Brain microvascular endothelial cell (primary cell): ENCODE measurements at regions not wholly inside any gene's neighbourhood (a gene's known extent, or its start where the extent isn't known, plus 50 kb on each side); places are given as distances from the start of the nearest gene placed in this dataset.

Experiments used
- DNase-seq: peaks from one replicate; pipeline ENCODE4 v3.0.0-alpha.2; 2020
- H3K27ac ChIP-seq: fragments of 250-450 bp; sonication (Bioruptor Pico); 2 replicates; pipeline ENCODE4 v1.5.1; 2020; ENCODE audit warnings: mild to moderate bottlenecking, moderate library complexity
- H3K27me3 ChIP-seq: fragments of 250-450 bp; sonication (Bioruptor Pico); replicated peaks from 2 replicates; pipeline ENCODE4 v1.5.1; 2020; ENCODE audit warnings: mild to moderate bottlenecking
- H3K36me3 ChIP-seq: fragments of 250-450 bp; sonication (Bioruptor Pico); replicated peaks from 2 replicates; pipeline ENCODE4 v1.5.1; 2020; ENCODE audit warnings: mild to moderate bottlenecking
- H3K4me3 ChIP-seq: 2 replicates; pipeline ENCODE4 v1.5.1; 2011; ENCODE audit warnings: low read depth, mild to moderate bottlenecking, control low read depth, low read length, moderate library complexity
- in situ Hi-C: cut with HindIII; loops from 2 replicates; pipeline ENCODE4 v1.10.0; 2017; ENCODE audit warnings: low sequenced_read_pairs, low pct_ligation_motif_present
- TF ChIP-seq, protein P1 (sequence below): IDR thresholded peaks from 2 replicates; pipeline ENCODE4 v1.5.1; 2011; ENCODE audit warnings: low read depth, mild to moderate bottlenecking, moderate library complexity, low read length, control low read depth, inconsistent platforms; ENCODE audit errors: missing control alignments

DNA sequence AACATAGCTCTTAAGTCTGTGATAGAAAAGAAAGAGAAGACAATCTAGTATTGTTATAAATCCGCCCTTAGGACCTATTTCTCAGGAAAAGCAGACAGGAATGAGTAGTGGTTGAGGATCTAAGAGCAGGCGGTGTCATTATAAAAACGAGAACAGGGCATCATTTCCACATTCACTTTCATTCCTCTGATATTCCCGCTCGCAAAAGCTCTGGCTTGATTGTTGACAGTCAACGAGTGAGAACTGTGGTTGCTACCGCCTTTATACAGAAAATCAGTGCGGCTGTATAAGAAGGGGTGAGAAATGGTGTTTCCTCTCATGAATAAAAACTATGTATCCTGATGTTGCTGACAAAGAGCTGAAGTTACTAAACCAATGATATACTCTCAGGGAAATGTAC lies 1409.6 kb upstream of the WWC1 start:
- TF ChIP-seq, protein P1, sequence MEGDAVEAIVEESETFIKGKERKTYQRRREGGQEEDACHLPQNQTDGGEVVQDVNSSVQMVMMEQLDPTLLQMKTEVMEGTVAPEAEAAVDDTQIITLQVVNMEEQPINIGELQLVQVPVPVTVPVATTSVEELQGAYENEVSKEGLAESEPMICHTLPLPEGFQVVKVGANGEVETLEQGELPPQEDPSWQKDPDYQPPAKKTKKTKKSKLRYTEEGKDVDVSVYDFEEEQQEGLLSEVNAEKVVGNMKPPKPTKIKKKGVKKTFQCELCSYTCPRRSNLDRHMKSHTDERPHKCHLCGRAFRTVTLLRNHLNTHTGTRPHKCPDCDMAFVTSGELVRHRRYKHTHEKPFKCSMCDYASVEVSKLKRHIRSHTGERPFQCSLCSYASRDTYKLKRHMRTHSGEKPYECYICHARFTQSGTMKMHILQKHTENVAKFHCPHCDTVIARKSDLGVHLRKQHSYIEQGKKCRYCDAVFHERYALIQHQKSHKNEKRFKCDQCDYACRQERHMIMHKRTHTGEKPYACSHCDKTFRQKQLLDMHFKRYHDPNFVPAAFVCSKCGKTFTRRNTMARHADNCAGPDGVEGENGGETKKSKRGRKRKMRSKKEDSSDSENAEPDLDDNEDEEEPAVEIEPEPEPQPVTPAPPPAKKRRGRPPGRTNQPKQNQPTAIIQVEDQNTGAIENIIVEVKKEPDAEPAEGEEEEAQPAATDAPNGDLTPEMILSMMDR: no peak
- no peak overlapping the region for H3K4me3 ChIP-seq
- in situ Hi-C loops: no loop called here

GRCh38 chr5:166883016-166883415 lies 1408.4 kb upstream of the WWC1 start:
- H3K4me3 ChIP-seq: no peak overlapping the region
- no peaks in the 10 kb centered on the region for H3K27me3 ChIP-seq
- DNase-seq: no peak
- H3K36me3 ChIP-seq: no peaks in the 10 kb centered on the region
- H3K27ac ChIP-seq: no peak overlapping the region
- TF ChIP-seq, protein P1: no peak
- in situ Hi-C loops: no loop called here

More for the DNA sequence above, 1409.6 kb upstream of the WWC1 start:
- Histone ChIP-seq H3K27ac (no peak overlapping the region), H3K27me3 (no peaks in the 10 kb centered on the region), H3K36me3 (no peaks in the 10 kb centered on the region)
- DNase-seq: no peak

- no peaks in the 10 kb centered on the region for H3K27me3 ChIP-seq
- H3K27ac ChIP-seq: no peak overlapping the region
- TF ChIP-seq, protein P1: no peak
- in situ Hi-C loops: no loop called here
- H3K4me3 ChIP-seq: no peak overlapping the region
- H3K36me3 ChIP-seq: no peaks in the 10 kb centered on the region
- no peak for DNase-seq
Observed at GRCh38 chr5:166898166-166898565, 1393.3 kb upstream of the WWC1 start.

GRCh38 chr5:166899343-166899742 lies 1392.1 kb upstream of the WWC1 start:
- no peak overlapping the region for H3K27ac ChIP-seq
- H3K27me3 ChIP-seq: no peaks in the 10 kb centered on the region
- in situ Hi-C loops: no loop called here
- no peak overlapping the region for H3K4me3 ChIP-seq
- DNase-seq: no peak
- H3K36me3 ChIP-seq: no peaks in the 10 kb centered on the region
- TF ChIP-seq, protein P1: no peak

DNA sequence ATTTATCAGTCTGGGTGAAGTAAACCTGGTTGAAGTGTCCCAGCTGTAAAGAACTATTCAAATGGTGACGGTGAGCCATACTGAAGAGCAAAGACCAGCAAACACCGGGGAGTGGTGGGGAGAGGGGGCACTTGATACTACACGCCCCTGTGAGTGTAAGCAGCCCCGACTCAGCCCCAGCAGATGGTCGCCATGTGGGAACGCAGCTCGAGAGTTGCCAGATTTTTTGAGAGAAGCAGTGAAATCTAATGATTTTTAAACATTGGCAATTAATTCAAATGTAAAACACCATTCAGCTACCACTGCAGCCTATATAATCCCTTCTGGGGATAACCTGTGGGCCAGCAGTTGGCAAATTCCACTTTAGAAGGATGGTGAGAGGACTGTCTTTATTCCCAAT lies 1386.9 kb upstream of the WWC1 start:
- Histone ChIP-seq H3K36me3 (no peaks in the 10 kb centered on the region), H3K27ac (no peak overlapping the region), H3K4me3 (no peak overlapping the region), H3K27me3 (no peaks in the 10 kb centered on the region)
- TF ChIP-seq, protein P1: no peak
- DNase-seq: no peak
- in situ Hi-C loops: no loop called here

- in situ Hi-C loops: no loop called here
- H3K27me3 ChIP-seq: no peaks in the 10 kb centered on the region
- H3K36me3 ChIP-seq: no peaks in the 10 kb centered on the region
- DNase-seq: no peak
- H3K27ac ChIP-seq: no peak overlapping the region
- TF ChIP-seq, protein P1: no peak
- H3K4me3 ChIP-seq: no peak overlapping the region
Observed at GRCh38 chr5:166906991-166907713, 1384.3 kb upstream of the WWC1 start.
